A549 (cell line): ENCODE measurements at regions not wholly inside any gene's neighbourhood (a gene's known extent, or its start where the extent isn't known, plus 50 kb on each side); places are given as distances from the start of the nearest gene placed in this dataset.

Experiments
- ATAC-seq, 2 experiments: fragments of 200-7000 bp in 1 of 2; fragments of >200 bp in 1 of 2; cut with Nextera tagmentation in 1 of 2; cut with Tn5 transposase in 1 of 2; 3 replicates each; pipeline versions ENCODE4 v1.8.0 to v1.9.1; 2018 to 2020; ENCODE audit warnings: mild to moderate bottlenecking in 1 of 2, moderate library complexity in 1 of 2
- CTCF ChIA-PET: fragments of 300-600 bp; sonication (Branson Sonifier 250); formaldehyde crosslinking; extraction: SDS; loops from one replicate; lab custom pipeline; 2021; ENCODE audit warnings: antibody characterized with exemption, inconsistent platforms; lab: Yijun Ruan, JAX
- POLR2A ChIA-PET: fragments of 350-600 bp; formaldehyde crosslinking; extraction: SDS; loops from one replicate; lab custom pipeline; 2021; ENCODE audit warnings: antibody characterized with exemption, inconsistent platforms; lab: Yijun Ruan, JAX
- DNase-seq, 2 experiments: peaks; one replicate each; pipeline versions ENCODE4 v3.0.0 to v3.0.0-alpha.2; 2011 to 2016; ENCODE audit warnings: low read depth in 1 of 2, low spot score in 1 of 2
- FAIRE-seq: peaks from 2 replicates; lab custom pipeline; 2011; peaks lifted over from hg19 to GRCh38; lab: Jason Lieb, UNC
- H3K27ac ChIP-seq, 2 experiments: fragments of >200 bp; sonication (Bioruptor Twin); formaldehyde crosslinking; 3 replicates each; pipeline ENCODE4 v1.5.1; 2016 to 2017
- H3K4me1 ChIP-seq: fragments of >200 bp; sonication (Bioruptor Twin); formaldehyde crosslinking; 3 replicates; pipeline ENCODE4 v1.6.1; 2016
- H3K4me2 ChIP-seq: fragments of >200 bp; sonication (Bioruptor Twin); formaldehyde crosslinking; 3 replicates; pipeline ENCODE4 v1.6.1; 2016
- H3K4me3 ChIP-seq: fragments of >200 bp; sonication (Bioruptor Twin); formaldehyde crosslinking; 3 replicates; pipeline ENCODE4 v1.5.1; 2016
- H3K9me3 ChIP-seq: fragments of >200 bp; sonication (Bioruptor Twin); formaldehyde crosslinking; 3 replicates; pipeline ENCODE4 v1.6.1; 2016
- CBX8 ChIP-seq: fragments of 200-600 bp; sonication (generic); IDR thresholded peaks from 2 replicates; pipeline ENCODE4 v1.6.1; 2016
- CHD2 ChIP-seq: fragments of 150-350 bp; IDR thresholded peaks from 2 replicates; pipeline ENCODE4 v1.6.1; 2014; ENCODE audit warnings: low read length; ENCODE audit not compliant: partially characterized antibody
- CHD4 ChIP-seq: fragments of 200-600 bp; sonication (generic); IDR thresholded peaks from 2 replicates; pipeline ENCODE4 v1.6.1; 2016; ENCODE audit warnings: antibody characterized with exemption, mild to moderate bottlenecking, borderline replicate concordance
- EP300 ChIP-seq, 2 experiments: fragments of >200 bp; sonication (Bioruptor Twin); formaldehyde crosslinking; IDR thresholded peaks; 2 replicates in 1 of 2; 3 replicates in 1 of 2; pipeline ENCODE4 v1.6.1; 2016 to 2017
- ESRRA ChIP-seq: fragments of 150-350 bp; IDR thresholded peaks from 2 replicates; pipeline ENCODE4 v1.6.1; 2014; ENCODE audit warnings: mild to moderate bottlenecking, low read length, borderline replicate concordance
- FOSB ChIP-seq: fragments of 250-450 bp; sonication (Bioruptor Pico); IDR thresholded peaks from 2 replicates; pipeline ENCODE4 v1.5.0; 2020; ENCODE audit warnings: mild to moderate bottlenecking, moderate library complexity
- FOXS1 ChIP-seq: fragments of 250-450 bp; sonication (Bioruptor Pico); IDR thresholded peaks from 2 replicates; pipeline ENCODE4 v1.5.0; 2020; ENCODE audit warnings: mild to moderate bottlenecking, moderate library complexity
- GATA3 ChIP-seq: IDR thresholded peaks from 2 replicates; pipeline ENCODE4 v1.6.1; 2012; ENCODE audit warnings: borderline replicate concordance
- HDAC2 ChIP-seq: fragments of 200-600 bp; sonication (generic); IDR thresholded peaks from 2 replicates; pipeline ENCODE4 v1.6.1; 2016
- HEYL ChIP-seq: fragments of 250-450 bp; sonication (Bioruptor Pico); IDR thresholded peaks from 2 replicates; pipeline ENCODE4 v1.8.0; 2021; ENCODE audit warnings: mild to moderate bottlenecking, moderate library complexity
- JUNB ChIP-seq: fragments of >200 bp; sonication (Bioruptor Twin); formaldehyde crosslinking; IDR thresholded peaks from 2 replicates; pipeline ENCODE4 v1.6.1; 2016
- KDM1A ChIP-seq: fragments of 200-600 bp; sonication (generic); IDR thresholded peaks from 2 replicates; pipeline ENCODE4 v1.6.1; 2016; ENCODE audit warnings: low read depth, mild to moderate bottlenecking
- NPAS2 ChIP-seq: fragments of 250-450 bp; sonication (Bioruptor Pico); IDR thresholded peaks from 2 replicates; pipeline ENCODE4 v1.8.0; 2022; ENCODE audit warnings: mild to moderate bottlenecking, moderate library complexity, borderline replicate concordance
- RAD21 ChIP-seq, 2 experiments: fragments of >200 bp in 1 of 2; sonication (Bioruptor Twin) in 1 of 2; formaldehyde crosslinking in 1 of 2; IDR thresholded peaks in 1 of 2; conservative IDR thresholded peaks in 1 of 2; 2 replicates in 1 of 2; 3 replicates in 1 of 2; pipeline ENCODE4 v1.6.1; 2012 to 2018; ENCODE audit warnings: inconsistent platforms in 1 of 2
- RARB ChIP-seq: fragments of 250-450 bp; sonication (Bioruptor Pico); IDR thresholded peaks from 2 replicates; pipeline ENCODE4 v1.8.0; 2021; ENCODE audit warnings: mild to moderate bottlenecking, moderate library complexity
- TFCP2L1 ChIP-seq: fragments of 250-450 bp; sonication (Bioruptor Pico); IDR thresholded peaks from 2 replicates; pipeline ENCODE4 v1.5.0; 2021; ENCODE audit warnings: mild to moderate bottlenecking
- ZSCAN20 ChIP-seq: fragments of 250-450 bp; sonication (Bioruptor Pico); IDR thresholded peaks from 2 replicates; pipeline ENCODE4 v1.8.0; 2022; ENCODE audit warnings: mild to moderate bottlenecking, moderate library complexity
- WGBS: methylation state at CpG from one replicate; pipeline ENCODE4 v1.1.6; 2017; ENCODE audit errors: missing lambda C conversion rate; 5-methylcytosine and 5-hydroxymethylcytosine counted together
- TF ChIP-seq, protein P1 (sequence below): fragments of >200 bp; sonication (Bioruptor Twin); formaldehyde crosslinking; IDR thresholded peaks from 3 replicates; pipeline ENCODE4 v1.5.1; 2016
- TF ChIP-seq, protein P2 (sequence below): IDR thresholded peaks from 2 replicates; pipeline ENCODE4 v1.6.1; 2012; ENCODE audit warnings: low read depth, borderline replicate concordance
- TF ChIP-seq, protein P3 (sequence below): fragments of 450-650 bp; IDR thresholded peaks from 2 replicates; pipeline ENCODE4 v1.6.1; 2014; ENCODE audit warnings: antibody characterized with exemption
- TF ChIP-seq, protein P4 (sequence below): IDR thresholded peaks from 2 replicates; pipeline ENCODE4 v1.6.1; 2012
- TF ChIP-seq, protein P5 (sequence below): fragments of >200 bp; sonication (Bioruptor Twin); formaldehyde crosslinking; IDR thresholded peaks from 2 replicates; pipeline ENCODE4 v1.6.1; 2016

DNA sequence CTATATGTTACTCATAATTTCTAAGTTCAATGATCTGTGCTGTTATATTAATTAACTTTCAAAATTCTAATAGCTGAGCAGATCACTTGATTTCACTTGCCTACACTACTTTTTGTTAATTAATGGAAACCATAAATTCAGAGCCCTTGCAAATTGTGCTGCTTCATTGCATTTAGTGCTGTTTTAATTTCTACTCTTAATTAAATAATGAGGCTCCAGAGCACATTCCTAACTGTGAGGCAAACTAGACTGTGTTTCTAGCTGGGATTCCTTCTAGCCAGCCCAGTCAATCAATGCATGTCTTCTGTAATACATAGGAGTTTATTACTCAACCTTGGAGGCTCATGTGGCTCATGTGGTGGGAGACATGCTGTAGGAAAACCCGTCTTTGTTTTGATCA lies 301.1 kb upstream of the GOLIM4 start:
- Histone ChIP-seq H3K4me2 (no peak overlapping the region), H3K27ac (no peak overlapping the region), H3K9me3 (no peaks in the 10 kb centered on the region), H3K4me1 (no peaks in the 10 kb centered on the region), H3K4me3 (no peak overlapping the region)
- ATAC-seq (no peak), FAIRE-seq (no peak), DNase-seq (no peak)
- WGBS, result 0% methylated on average over 1 of the region's 1 CpG
- TF ChIP-seq CHD4 (no peak), CHD2 (no peak), RAD21 (conservative IDR thresholded peaks at IDR 0.05 in 1 of 2, IDR thresholded peaks at IDR 0.05 in 1 of 2) (no peak), FOSB (CRISPR knock-in tag) (no peak), KDM1A (no peak), TFCP2L1 (CRISPR knock-in tag) (no peak), ESRRA (no peak)
- TF ChIP-seq, protein P1, sequence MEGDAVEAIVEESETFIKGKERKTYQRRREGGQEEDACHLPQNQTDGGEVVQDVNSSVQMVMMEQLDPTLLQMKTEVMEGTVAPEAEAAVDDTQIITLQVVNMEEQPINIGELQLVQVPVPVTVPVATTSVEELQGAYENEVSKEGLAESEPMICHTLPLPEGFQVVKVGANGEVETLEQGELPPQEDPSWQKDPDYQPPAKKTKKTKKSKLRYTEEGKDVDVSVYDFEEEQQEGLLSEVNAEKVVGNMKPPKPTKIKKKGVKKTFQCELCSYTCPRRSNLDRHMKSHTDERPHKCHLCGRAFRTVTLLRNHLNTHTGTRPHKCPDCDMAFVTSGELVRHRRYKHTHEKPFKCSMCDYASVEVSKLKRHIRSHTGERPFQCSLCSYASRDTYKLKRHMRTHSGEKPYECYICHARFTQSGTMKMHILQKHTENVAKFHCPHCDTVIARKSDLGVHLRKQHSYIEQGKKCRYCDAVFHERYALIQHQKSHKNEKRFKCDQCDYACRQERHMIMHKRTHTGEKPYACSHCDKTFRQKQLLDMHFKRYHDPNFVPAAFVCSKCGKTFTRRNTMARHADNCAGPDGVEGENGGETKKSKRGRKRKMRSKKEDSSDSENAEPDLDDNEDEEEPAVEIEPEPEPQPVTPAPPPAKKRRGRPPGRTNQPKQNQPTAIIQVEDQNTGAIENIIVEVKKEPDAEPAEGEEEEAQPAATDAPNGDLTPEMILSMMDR, result no peak
- CTCF ChIA-PET, result no interaction called here
- POLR2A ChIA-PET, result no interaction called here

DNA sequence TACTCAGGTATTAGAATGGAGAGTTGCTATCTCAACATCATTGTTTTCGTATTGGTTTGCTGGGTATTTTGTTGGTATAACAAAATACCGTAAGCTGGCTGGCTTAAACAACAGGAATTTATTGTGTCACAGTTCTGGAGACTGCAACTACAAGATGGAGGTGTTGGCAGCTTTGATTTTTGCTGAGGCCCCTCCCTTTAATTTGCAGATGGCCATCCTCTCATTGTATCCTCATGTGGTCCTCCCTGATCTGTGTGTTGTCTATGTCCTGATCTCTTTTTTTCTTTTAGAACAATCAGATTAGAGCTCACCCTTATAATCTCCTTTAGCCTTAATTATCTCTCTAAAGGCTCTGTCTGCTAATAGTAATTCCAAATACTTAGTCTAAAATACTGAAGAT lies 299.8 kb upstream of the GOLIM4 start:
- no peak for ATAC-seq
- H3K4me1 ChIP-seq, result no peaks in the 10 kb centered on the region
- DNase-seq, result no peak
- no peak for FAIRE-seq
- no peak overlapping the region for H3K4me3 ChIP-seq
- WGBS, result 3% methylated on average over 2 of the region's 2 CpGs
- ChIA-PET CTCF (no interaction called here), POLR2A (no interaction called here)
- H3K9me3 ChIP-seq, result no peaks in the 10 kb centered on the region
- H3K4me2 ChIP-seq, result no peak overlapping the region
- H3K27ac ChIP-seq, result no peak overlapping the region
- TF ChIP-seq JUNB, result no peak
- TF ChIP-seq CBX8, result no peak
- TF ChIP-seq ZSCAN20, result no peak
- no peak for TF ChIP-seq RARB (CRISPR knock-in tag)
- TF ChIP-seq, protein P2, sequence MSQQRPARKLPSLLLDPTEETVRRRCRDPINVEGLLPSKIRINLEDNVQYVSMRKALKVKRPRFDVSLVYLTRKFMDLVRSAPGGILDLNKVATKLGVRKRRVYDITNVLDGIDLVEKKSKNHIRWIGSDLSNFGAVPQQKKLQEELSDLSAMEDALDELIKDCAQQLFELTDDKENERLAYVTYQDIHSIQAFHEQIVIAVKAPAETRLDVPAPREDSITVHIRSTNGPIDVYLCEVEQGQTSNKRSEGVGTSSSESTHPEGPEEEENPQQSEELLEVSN, result no peak
- no peak for TF ChIP-seq CHD4
- TF ChIP-seq EP300 (IDR thresholded peaks at IDR 0.05), result no peak
- no peak for TF ChIP-seq FOXS1
- no peak for TF ChIP-seq GATA3
- no peak for TF ChIP-seq NPAS2 (CRISPR knock-in tag)
- TF ChIP-seq, protein P3, sequence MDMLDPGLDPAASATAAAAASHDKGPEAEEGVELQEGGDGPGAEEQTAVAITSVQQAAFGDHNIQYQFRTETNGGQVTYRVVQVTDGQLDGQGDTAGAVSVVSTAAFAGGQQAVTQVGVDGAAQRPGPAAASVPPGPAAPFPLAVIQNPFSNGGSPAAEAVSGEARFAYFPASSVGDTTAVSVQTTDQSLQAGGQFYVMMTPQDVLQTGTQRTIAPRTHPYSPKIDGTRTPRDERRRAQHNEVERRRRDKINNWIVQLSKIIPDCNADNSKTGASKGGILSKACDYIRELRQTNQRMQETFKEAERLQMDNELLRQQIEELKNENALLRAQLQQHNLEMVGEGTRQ, result no peak

DNA sequence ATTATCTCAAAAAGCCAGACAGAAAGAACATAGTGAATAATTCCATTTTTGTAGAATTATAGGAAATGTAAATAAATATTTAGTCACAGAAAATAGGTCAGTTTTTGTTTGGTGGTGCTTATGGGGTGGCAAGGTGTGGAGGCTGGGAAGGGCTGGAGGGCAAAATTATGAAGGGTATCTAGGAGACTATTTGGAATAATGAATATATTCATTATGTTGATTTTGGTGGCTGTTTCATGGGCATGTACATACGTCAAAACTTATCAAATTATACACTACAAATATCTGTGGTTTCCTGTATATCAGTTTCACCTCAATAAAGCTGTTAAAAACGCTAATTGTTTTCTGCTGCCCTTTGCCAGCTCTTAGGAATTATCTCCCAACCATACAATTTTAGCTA lies 298.7 kb upstream of the GOLIM4 start:
- POLR2A ChIA-PET, result no interaction called here
- WGBS, result 2% methylated on average over 2 of the region's 2 CpGs
- DNase-seq, result no peak

More for the DNA sequence above, 298.7 kb upstream of the GOLIM4 start:
- H3K27ac ChIP-seq, result no peak overlapping the region
- H3K9me3 ChIP-seq, result no peaks in the 10 kb centered on the region
- TF ChIP-seq HDAC2 (no peak), EP300 (IDR thresholded peaks at IDR 0.05) (no peak), HEYL (CRISPR knock-in tag) (no peak), CBX8 (no peak), ESRRA (no peak)
- TF ChIP-seq, protein P4, sequence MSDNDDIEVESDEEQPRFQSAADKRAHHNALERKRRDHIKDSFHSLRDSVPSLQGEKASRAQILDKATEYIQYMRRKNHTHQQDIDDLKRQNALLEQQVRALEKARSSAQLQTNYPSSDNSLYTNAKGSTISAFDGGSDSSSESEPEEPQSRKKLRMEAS, result no peak
- TF ChIP-seq, protein P5, sequence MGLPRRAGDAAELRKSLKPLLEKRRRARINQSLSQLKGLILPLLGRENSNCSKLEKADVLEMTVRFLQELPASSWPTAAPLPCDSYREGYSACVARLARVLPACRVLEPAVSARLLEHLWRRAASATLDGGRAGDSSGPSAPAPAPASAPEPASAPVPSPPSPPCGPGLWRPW, result no peak
- FAIRE-seq, result no peak
- no peak for ATAC-seq
- H3K4me3 ChIP-seq, result no peak overlapping the region
- H3K4me1 ChIP-seq, result no peaks in the 10 kb centered on the region
- no peak overlapping the region for H3K4me2 ChIP-seq
- CTCF ChIA-PET, result no interaction called here
